Upper lobe of left lung (tissue), 6 donors: ENCODE measurements at regions not wholly inside any gene's neighbourhood (a gene's known extent, or its start where the extent isn't known, plus 50 kb on each side); places are given as distances from the start of the nearest gene placed in this dataset.

Experiments
- ATAC-seq, 2 donors: fragments of 200-7000 bp; cut with Tn5 transposase; one replicate each; pipeline ENCODE4 v1.9.1; 2022; ENCODE audit warnings: mild to moderate bottlenecking in 2 of 2, moderate library complexity in 2 of 2; ENCODE audit not compliant: low FRiP score in 2 of 2
- DNase-seq, 2 donors: peaks; one replicate each; pipeline ENCODE4 v3.0.0-alpha.2; 2019 to 2020
- H3K27ac ChIP-seq, 4 donors: fragments of 200-600 bp; sonication (generic); one replicate each; pipeline ENCODE4 v1.5.1; 2016 to 2019
- H3K27me3 ChIP-seq, 4 donors: fragments of 200-600 bp; sonication (generic); one replicate each; pipeline ENCODE4 v1.5.1; 2017 to 2019
- H3K36me3 ChIP-seq, 4 donors: fragments of 200-600 bp; sonication (generic); one replicate each; pipeline ENCODE4 v1.5.1; 2016 to 2019
- H3K4me1 ChIP-seq, 4 donors: fragments of 200-600 bp; sonication (generic); one replicate each; pipeline ENCODE4 v1.5.1; 2018 to 2019
- H3K4me3 ChIP-seq, 4 donors: fragments of 200-600 bp; sonication (generic); one replicate each; pipeline ENCODE4 v1.5.1; 2017 to 2019; ENCODE audit warnings: mild to moderate bottlenecking in 2 of 4, moderate library complexity in 1 of 4
- H3K9me3 ChIP-seq, 4 donors: fragments of 200-600 bp; sonication (generic); one replicate each; pipeline ENCODE4 v1.5.1; 2018 to 2019
- CTCF ChIP-seq, 6 experiments: fragments of 450-650 bp in 4 of 6; fragments of 200-600 bp in 2 of 6; sonication (generic) in 2 of 6; IDR thresholded peaks; one replicate each; pipeline ENCODE4 v1.5.1; 2016 to 2019; ENCODE audit warnings: antibody characterized with exemption in 6 of 6
- EP300 ChIP-seq, 4 donors: sonication (generic); formaldehyde crosslinking; IDR thresholded peaks; one replicate each; pipeline ENCODE4 v1.5.1; 2017; ENCODE audit warnings: antibody characterized with exemption in 4 of 4, control low read depth in 2 of 4
- POLR2A ChIP-seq, 4 donors: fragments of 450-650 bp; IDR thresholded peaks; one replicate each; pipeline ENCODE4 v1.5.1; 2016 to 2017; ENCODE audit warnings: antibody characterized with exemption in 4 of 4, mild to moderate bottlenecking in 2 of 4
- POLR2AphosphoS5 ChIP-seq, 2 donors: sonication (generic); formaldehyde crosslinking; IDR thresholded peaks; one replicate each; pipeline ENCODE4 v1.5.1; 2017; ENCODE audit warnings: antibody characterized with exemption in 2 of 2
- WGBS, 2 donors: methylation state at CpG; one replicate each; pipeline ENCODE4 v1.1.5; 2017 to 2018; 5-methylcytosine and 5-hydroxymethylcytosine counted together
- donor health status: DM: no; HTN: no; CAD: no; lungs with moderate emphysema.
- donor health status: DM: no; HTN: yes; CAD: no; lungs with severe emphysema.

- no peak for TF ChIP-seq POLR2A (IDR thresholded peaks at IDR 0.05)
- TF ChIP-seq POLR2AphosphoS5 (IDR thresholded peaks at IDR 0.05) = no peak
- no peak for TF ChIP-seq CTCF (IDR thresholded peaks at IDR 0.05)
- no peak for TF ChIP-seq EP300 (IDR thresholded peaks at IDR 0.05)
- DNase-seq (no peak), ATAC-seq (peak in 1 of 2 donors; percentile 44)
- no peak overlapping the region for H3K4me3 ChIP-seq
- 85 to 91% methylated on average over 6 of the region's 6 CpGs for WGBS, 2 donors
- H3K4me1 ChIP-seq = no peaks in the 10 kb centered on the region
- no peaks in the 10 kb centered on the region for H3K36me3 ChIP-seq
- H3K27ac ChIP-seq = no peak overlapping the region
- no peaks in the 10 kb centered on the region for H3K27me3 ChIP-seq
- no peaks in the 10 kb centered on the region for H3K9me3 ChIP-seq
Observed at GRCh38 chr6:1020133-1020532, 291.8 kb upstream of the FOXQ1 start.

- TF ChIP-seq POLR2AphosphoS5 (IDR thresholded peaks at IDR 0.05) (no peak), CTCF (IDR thresholded peaks at IDR 0.05) (no peak), EP300 (IDR thresholded peaks at IDR 0.05) (no peak), POLR2A (IDR thresholded peaks at IDR 0.05) (no peak)
- H3K4me1 ChIP-seq = no peaks in the 10 kb centered on the region
- H3K4me3 ChIP-seq = no peak overlapping the region
- H3K36me3 ChIP-seq = no peaks in the 10 kb centered on the region
- no peaks in the 10 kb centered on the region for H3K27me3 ChIP-seq
- DNase-seq (no peak), ATAC-seq (no peak)
- no peaks in the 10 kb centered on the region for H3K9me3 ChIP-seq
- WGBS, 2 donors = 81 to 91% methylated on average over 3 of the region's 3 CpGs
- no peak overlapping the region for H3K27ac ChIP-seq
Observed at GRCh38 chr6:1018041-1018440, 293.9 kb upstream of the FOXQ1 start.

- no peak for ATAC-seq
Observed at GRCh38 chr6:1016329-1017302, 295.3 kb upstream of the FOXQ1 start.

GRCh38 chr6:1015825-1016224 is 296.1 kb upstream of the FOXQ1 start:
- Histone ChIP-seq H3K27ac (no peak overlapping the region), H3K9me3 (no peaks in the 10 kb centered on the region), H3K4me3 (no peak overlapping the region), H3K4me1 (no peaks in the 10 kb centered on the region), H3K27me3 (no peaks in the 10 kb centered on the region), H3K36me3 (no peaks in the 10 kb centered on the region)
- no peak for TF ChIP-seq CTCF (IDR thresholded peaks at IDR 0.05)
- TF ChIP-seq POLR2AphosphoS5 (IDR thresholded peaks at IDR 0.05) = no peak
- no peak for TF ChIP-seq EP300 (IDR thresholded peaks at IDR 0.05)
- TF ChIP-seq POLR2A (IDR thresholded peaks at IDR 0.05) = no peak
- ATAC-seq = no peak
- no peak for DNase-seq

More at GRCh38 chr6:1016329-1017302, 295.3 kb upstream of the FOXQ1 start:
- no peak for TF ChIP-seq POLR2A (IDR thresholded peaks at IDR 0.05)
- TF ChIP-seq EP300 (IDR thresholded peaks at IDR 0.05) = no peak
- TF ChIP-seq CTCF (IDR thresholded peaks at IDR 0.05) = no peak
- no peak for TF ChIP-seq POLR2AphosphoS5 (IDR thresholded peaks at IDR 0.05)
- DNase-seq = no peak
- no peaks in the 10 kb centered on the region for H3K36me3 ChIP-seq
- no peaks in the 10 kb centered on the region for H3K27me3 ChIP-seq
- H3K4me1 ChIP-seq = no peaks in the 10 kb centered on the region
- no peak overlapping the region for H3K27ac ChIP-seq
- H3K9me3 ChIP-seq = no peaks in the 10 kb centered on the region
- WGBS, 2 donors = 64 to 67% methylated on average over 18 of the region's 18 CpGs
- H3K4me3 ChIP-seq = no peak overlapping the region

GRCh38 chr6:1014431-1014807 is 297.5 kb upstream of the FOXQ1 start:
- no peaks in the 10 kb centered on the region for H3K36me3 ChIP-seq
- DNase-seq = no peak
- no peak for ATAC-seq
- TF ChIP-seq EP300 (IDR thresholded peaks at IDR 0.05) (no peak), CTCF (IDR thresholded peaks at IDR 0.05) (no peak), POLR2AphosphoS5 (IDR thresholded peaks at IDR 0.05) (no peak), POLR2A (IDR thresholded peaks at IDR 0.05) (no peak)
- no peak overlapping the region for H3K4me3 ChIP-seq
- WGBS, 2 donors = 44% methylated on average over 2 of the region's 2 CpGs
- no peaks in the 10 kb centered on the region for H3K9me3 ChIP-seq
- H3K4me1 ChIP-seq = no peaks in the 10 kb centered on the region
- H3K27ac ChIP-seq = no peak overlapping the region
- no peaks in the 10 kb centered on the region for H3K27me3 ChIP-seq
